H1 (cell line): ENCODE measurements at regions not wholly inside any gene's neighbourhood (a gene's known extent, or its start where the extent isn't known, plus 50 kb on each side); places are given as distances from the start of the nearest gene placed in this dataset.

Experiments
- ASH2L ChIP-seq: fragments of 200-600, 300-600 bp; sonication (generic); IDR thresholded peaks from one replicate; pipeline ENCODE4 v1.7.1; 2017; ENCODE audit warnings: low read length
- CHD7 ChIP-seq: fragments of 300-600 bp; sonication (generic); IDR thresholded peaks from 2 replicates; pipeline ENCODE4 v1.7.1; 2012; ENCODE audit warnings: low read length, moderate library complexity, mild to moderate bottlenecking, inconsistent platforms; ENCODE audit not compliant: insufficient replicate concordance
- JUN ChIP-seq: IDR thresholded peaks from 2 replicates; pipeline ENCODE4 v1.6.1; 2011; ENCODE audit warnings: low read depth, mild to moderate bottlenecking, improper control_type of control experiment, low read length
- KDM1A ChIP-seq: fragments of 200-600, 300-600 bp; sonication (generic); IDR thresholded peaks from 2 replicates; pipeline ENCODE4 v1.7.1; 2016; ENCODE audit warnings: mild to moderate bottlenecking, low read length, borderline replicate concordance
- KDM4A ChIP-seq: IDR thresholded peaks from one replicate; pipeline ENCODE4 v1.7.1; 2012; ENCODE audit warnings: low read depth, mild to moderate bottlenecking, moderate library complexity, low read length, inconsistent platforms; ENCODE audit not compliant: severe bottlenecking
- RFX5 ChIP-seq: IDR thresholded peaks from 2 replicates; pipeline ENCODE4 v1.6.1; 2011; ENCODE audit warnings: low read depth, low read length, improper control_type of control experiment, borderline replicate concordance
- SAP30 ChIP-seq: fragments of 300-600 bp; sonication (generic); IDR thresholded peaks from 2 replicates; pipeline ENCODE4 v1.7.1; 2012; ENCODE audit warnings: low read length, moderate library complexity, mild to moderate bottlenecking, inconsistent platforms; ENCODE audit not compliant: insufficient read depth, insufficient replicate concordance
- USF2 ChIP-seq: IDR thresholded peaks from 2 replicates; pipeline ENCODE4 v1.6.1; 2011; ENCODE audit warnings: low read length, improper control_type of control experiment

GRCh38 chr2:62348700-62349099 lies 152.8 kb downstream of the B3GNT2 start (continued):
- TF ChIP-seq CHD7 (no peak), KDM4A (no peak), RFX5 (no peak), ASH2L (no peak), USF2 (no peak), SAP30 (no peak), JUN (no peak), KDM1A (no peak)
